Endometrium (tissue), 2 donors: ENCODE measurements at regions not wholly inside any gene's neighbourhood (a gene's known extent, or its start where the extent isn't known, plus 50 kb on each side); places are given as distances from the start of the nearest gene placed in this dataset.
"Not testable (repeated sequence)": the region's sequence is repeated elsewhere in the genome, so short reads cannot be mapped to it uniquely, and the experiment has no call there.

Experiments
- FAIRE-seq: peaks from 2 replicates; lab custom pipeline; 2012; peaks lifted over from hg19 to GRCh38; lab: Jason Lieb, UNC
- donor health status: control.
- donor health status: control.

DNA sequence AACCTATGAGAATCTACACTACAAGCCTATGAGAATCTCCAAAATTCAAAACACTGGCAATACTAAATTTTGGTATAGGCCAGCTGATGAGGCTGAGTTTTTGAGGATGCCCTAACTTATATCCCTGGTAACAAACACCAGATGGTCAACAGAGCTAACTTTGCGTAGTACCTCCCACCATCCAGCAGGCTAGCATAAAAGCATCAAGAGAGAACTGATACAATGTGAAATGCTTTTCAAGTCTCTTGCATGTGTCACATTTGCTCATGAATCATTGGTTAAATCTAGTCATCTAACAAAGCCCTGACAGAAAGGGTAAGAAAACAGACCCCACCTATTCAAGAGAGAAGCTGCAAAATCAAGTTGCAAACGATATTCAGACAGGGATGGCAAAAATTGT is 1609.7 kb upstream of the CDH9 start:
- no peak for FAIRE-seq

DNA sequence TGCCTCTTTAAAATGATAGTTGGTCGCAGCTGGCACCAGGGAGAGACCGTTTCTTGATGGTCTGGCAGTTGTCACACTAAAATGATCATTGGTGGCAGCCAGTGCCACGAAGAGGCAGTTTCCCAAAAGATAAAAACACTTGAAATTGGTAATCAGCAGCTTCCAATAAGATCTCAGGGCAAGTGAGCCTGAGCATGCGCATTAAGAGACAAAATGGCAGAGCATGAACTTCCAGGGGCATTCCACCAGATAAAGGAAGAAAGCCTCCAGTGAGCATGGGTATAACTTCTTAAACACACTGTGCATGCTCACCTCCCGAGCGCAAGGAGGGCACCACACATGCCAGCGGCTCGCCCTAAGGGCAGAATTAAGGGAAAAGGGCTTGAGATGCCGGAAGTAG is 1594.2 kb upstream of the CDH9 start:
- no peak for FAIRE-seq

DNA sequence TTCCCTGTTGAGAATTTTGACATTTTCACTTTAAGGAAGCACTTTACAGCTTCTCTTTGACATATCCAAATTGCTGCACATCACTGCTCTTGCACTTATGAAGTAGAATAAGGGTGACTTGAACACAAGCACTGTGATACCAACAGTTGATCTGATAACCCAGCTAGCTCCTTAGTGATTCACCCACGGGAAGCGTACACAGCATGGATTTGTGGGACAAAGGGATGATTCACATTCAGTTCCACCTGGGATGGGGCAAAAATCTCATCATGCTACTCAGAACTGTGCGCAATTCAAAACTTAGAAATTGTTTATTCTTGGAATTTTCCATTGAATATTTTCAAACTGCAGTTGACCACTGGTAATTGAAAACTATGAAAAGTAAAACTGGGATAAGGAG is 1565.5 kb upstream of the CDH9 start:
- FAIRE-seq, result no peak

DNA sequence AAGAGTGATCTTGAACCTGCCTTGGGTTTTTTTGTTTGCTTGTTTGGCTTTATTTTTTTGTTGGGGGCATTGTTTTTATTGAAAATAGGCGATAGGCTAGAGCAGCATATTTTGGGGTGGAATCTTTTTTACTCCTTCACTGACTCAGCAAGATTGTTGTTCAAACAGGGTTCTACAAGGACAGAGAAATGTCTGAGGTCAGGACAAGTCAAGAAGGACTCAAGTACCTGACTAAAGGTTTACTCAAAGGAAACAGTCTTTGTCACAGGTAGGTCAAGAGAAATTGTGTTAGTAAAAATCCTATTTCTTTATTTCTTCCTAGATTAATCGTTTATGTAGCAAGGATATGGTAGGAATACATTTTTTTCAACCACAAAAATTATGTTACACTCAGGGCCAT is 1564.0 kb upstream of the CDH9 start:
- FAIRE-seq, result no peak

DNA sequence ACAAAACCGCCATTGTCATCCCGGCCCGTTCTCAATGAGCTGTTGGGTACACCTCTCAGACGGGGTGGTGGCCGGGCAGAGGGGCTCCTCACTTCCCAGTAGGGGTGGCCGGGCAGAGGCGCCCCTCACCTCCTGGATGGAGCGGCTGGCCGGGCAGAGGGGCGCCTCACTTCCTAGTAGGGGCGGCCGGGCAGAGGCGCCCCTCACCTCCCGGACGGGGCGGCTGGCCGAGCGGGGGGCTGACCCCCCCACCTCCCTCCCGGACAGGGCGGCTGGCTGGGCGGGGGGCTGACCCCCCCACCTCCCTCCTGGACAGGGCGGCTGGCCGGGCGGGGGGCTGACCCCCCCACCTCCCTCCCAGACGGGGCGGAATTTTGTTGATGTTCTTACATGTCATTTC is 1558.3 kb upstream of the CDH9 start:
- not testable (repeated sequence) for FAIRE-seq

DNA sequence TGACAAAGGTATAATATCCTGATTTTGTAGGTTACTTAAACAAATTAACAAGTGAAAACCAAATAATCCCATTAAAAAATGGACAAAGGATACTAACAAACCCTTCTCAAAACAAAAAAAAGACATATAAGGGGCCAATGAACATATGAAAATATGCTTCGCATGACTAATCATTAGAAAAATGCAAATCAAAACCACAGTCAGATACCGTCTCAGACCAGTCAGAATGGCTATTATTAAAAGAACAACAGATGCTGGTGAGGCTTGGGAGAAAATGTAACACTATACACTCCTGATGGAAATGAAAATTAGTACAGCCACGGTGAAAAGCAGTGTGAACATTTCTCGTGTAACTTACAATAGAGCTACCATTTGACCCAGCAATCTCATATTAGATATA is 1542.2 kb upstream of the CDH9 start:
- FAIRE-seq, result no peak

DNA sequence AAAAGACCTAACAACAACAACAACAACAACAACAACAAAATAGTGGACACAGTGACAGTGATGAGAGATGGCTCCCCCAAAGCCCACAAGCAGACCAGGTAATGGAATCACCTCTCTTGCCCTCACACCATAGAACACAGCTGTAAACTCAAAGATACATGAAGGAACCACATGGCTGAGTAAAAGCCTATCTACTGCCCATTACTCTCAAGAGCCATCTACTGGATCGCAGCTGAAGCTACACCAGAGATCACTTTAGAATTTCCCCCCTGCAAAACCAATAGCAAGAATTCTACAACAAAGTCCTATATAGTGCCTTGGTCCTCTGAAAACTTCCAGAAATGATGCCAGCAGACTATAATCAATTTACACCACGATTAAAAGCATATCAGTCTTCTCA is 1537.6 kb upstream of the CDH9 start:
- no peak for FAIRE-seq

DNA sequence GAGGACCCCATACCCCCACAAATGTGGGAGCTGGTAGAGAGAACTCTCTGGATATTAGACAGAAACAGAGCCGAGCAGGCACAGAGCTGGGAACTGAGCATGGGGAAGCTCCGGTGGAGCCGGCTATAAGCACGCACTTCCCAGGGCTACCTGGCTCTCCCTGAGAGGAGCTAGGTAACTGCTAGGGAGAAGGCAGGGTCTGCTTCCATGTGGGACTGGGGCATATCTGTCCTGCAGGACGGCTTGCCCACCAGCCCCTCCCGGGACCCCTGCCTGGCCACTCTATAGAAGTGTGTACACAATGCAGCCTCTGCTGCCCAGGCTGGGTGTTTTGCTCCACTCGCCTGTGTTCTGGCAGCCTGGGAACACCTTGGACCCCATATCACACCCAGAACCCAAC is 1537.0 kb upstream of the CDH9 start:
- no peak for FAIRE-seq

DNA sequence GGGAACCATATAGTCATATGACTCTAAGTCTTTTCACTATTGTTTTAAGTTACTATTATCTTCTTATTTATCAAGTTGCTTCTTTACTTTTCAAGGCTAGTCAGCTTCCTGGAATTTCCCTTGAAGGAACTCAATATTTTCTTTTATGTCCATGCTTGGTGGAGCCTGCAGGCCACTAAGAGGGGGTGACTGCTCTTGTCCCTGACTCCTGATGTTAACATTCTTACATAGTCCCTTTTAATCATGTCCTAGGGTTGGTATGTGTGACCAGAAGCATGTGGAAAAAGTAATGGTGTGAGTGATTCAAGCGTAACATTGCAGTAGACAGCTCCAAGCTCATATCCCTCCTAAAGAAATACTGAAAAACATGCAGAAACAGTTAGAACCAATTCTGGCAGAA is 1536.2 kb upstream of the CDH9 start:
- no peak for FAIRE-seq

DNA sequence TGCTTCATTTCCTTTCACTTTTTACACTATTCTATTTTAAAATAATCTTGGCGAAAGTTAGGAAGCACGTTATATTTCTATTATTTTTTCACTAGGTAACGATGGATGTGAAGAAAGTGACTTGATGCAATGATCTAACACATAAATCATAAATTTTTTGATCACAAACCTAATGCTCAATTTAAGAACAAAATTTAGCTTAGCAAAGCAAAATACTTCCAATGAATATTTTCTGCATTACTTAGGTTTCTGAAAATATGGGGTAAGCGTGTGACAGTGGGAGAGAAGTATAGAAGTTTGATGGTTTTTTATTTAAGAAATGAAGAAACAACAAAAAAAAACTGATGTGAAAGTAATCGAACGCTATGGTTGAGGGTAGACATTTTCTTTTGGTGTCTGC is 1528.7 kb upstream of the CDH9 start:
- FAIRE-seq, result no peak

DNA sequence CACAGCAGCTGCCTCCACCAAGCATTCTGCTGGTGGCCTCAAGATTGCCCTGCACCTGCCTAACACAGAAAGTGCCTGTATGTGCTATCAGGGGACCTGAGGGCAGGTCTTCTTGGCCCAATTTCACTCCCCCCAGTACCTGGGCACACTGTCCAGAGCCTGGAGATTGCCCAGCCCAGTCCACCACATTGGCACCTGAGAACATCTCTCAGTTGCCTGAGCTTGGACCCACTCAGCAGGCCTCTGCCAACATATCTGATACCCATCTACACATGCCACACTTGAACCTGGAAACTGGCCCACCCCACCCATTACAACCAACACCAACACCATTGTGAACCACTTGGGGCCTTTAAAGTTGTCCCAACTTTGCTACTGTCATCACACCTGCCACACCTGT is 1523.1 kb upstream of the CDH9 start:
- no peak for FAIRE-seq

DNA sequence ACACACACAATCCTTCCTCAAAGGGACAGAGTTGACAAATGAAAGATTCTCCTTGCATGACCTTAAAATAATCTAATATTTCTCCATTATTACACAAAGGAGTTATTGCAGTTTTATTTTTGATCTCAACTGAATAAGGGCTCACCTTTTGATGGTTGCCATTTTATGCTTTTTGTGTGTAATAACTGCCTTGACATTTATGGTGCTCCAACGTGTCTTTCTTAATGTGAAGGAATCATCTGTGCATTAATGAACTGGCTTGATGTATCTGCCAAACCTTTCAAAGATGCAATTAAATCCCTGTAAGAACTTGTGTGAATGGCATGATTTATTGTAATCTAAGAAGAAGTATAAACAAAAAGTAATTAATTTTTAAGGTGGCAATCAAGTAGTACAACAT is 1519.8 kb upstream of the CDH9 start:
- no peak for FAIRE-seq

DNA sequence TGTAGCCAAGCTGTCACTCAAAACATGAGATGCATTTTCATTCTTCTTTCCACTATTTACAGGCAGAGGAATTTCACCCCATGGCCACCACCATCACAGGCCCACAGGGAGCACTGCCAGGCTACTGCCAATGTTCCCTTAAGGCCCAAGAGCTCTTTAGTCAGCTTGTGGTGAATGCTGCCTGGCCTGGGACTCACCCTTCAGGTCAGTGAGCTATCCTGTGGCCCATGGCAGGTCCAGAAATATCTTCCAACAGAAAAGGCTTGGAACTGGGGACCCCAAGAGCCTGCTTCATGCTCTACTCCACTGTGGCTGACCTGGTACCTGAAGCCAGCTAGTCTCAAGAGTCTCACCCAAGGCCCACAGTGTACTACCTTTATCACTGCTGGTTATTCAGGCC is 1518.7 kb upstream of the CDH9 start:
- FAIRE-seq, result no peak

DNA sequence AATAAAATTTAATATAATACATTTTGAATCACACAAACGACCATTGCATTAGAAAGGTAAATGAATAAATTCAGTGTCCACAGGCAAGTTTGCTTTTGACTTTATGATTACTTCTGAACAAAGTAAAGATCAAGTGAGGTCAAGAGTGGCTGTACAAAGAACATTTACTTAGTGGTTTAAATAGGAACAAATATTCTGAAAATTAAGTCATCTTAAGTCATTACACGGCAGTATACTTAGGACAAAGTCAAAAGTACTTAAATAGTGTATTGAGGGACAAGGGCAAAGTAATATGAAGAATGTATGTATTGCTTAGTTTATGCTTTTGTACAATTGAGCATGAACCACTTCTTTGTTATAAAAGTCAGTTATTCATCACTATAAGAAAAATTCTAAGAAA is 1511.2 kb upstream of the CDH9 start:
- FAIRE-seq, result no peak

DNA sequence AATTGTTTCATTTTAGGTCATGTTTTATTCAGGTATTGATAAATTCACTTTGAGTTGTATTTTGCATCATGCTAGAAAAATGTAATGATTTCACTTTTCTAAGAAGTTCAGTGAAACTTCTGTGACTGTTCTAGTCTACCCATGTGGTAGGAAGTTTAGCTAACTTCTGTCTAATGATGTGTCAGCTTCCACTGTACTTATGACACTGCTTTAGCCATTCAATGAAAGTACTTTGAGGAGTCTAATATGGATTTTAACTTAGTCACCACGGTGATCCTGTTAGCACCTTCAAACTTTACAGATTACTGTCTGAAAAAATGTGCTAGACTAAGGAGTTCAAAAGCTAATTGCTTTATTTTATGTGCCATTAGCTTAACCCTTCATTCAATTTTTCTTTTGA is 1510.5 kb upstream of the CDH9 start:
- no peak for FAIRE-seq

DNA sequence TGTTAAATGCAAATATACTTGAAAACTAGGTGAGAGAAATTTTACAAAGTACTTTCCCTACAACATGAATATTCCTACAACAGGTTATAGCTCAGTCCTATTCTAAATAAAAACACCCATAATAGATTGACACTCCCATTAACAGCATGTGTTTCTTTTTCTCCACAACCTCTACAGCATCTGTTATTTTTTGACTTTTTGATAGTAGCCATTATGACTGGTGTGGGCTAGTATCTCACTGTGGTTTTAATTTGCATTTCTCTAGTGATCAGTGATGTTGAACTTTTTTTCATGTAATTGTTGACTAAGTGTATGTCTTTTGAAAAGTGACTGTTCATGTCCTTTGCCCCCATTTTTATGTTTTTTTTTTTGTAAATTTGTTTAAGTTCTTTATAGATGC is 1506.1 kb upstream of the CDH9 start:
- no peak for FAIRE-seq

DNA sequence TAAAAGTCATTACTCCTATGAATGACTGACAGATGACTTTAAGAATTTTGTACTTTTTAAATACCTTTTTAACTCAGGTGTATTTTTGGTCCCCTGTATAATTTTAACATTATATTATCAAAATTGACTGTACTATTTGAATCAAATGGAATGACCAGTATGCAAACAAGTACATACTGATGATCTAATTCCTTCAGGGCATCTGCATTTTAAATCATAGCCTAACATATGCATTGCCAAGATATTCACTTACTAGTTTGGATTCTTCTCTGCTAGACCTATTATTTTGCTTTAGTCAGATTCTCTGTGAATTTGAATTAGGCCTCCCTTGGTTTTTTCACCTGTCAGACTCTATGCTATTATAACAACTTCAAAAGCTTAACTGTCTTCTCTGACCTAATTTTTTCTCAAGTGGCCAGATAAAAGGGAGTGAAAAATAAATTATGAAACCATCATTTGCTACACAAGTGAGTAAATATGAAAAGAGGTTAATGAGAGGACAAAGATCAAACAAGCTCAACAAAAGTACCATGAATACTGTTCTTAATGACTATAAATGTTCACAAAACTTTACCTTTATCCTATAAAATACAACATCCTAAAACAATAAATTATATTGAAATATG is 1505.2 kb upstream of the CDH9 start:
- peak; percentile 57 for FAIRE-seq

DNA sequence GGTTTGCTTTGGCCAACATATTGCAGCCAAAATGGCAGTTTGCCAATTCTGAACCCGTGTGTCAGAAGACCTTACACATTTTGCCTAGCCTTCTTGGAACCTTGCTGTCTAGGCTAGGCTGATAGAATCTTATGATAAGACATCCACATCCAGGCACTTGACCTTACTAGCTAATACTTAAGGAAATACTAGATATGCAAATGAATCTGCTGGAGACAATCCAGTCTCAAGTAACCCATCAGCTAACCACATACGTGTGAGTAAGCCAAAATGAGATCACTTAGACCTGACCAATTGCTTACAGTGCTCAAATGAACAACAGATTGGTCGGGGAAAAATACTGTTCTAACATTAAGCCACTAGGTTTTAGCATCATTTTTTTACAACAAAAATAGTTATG is 1504.6 kb upstream of the CDH9 start:
- no peak for FAIRE-seq

DNA sequence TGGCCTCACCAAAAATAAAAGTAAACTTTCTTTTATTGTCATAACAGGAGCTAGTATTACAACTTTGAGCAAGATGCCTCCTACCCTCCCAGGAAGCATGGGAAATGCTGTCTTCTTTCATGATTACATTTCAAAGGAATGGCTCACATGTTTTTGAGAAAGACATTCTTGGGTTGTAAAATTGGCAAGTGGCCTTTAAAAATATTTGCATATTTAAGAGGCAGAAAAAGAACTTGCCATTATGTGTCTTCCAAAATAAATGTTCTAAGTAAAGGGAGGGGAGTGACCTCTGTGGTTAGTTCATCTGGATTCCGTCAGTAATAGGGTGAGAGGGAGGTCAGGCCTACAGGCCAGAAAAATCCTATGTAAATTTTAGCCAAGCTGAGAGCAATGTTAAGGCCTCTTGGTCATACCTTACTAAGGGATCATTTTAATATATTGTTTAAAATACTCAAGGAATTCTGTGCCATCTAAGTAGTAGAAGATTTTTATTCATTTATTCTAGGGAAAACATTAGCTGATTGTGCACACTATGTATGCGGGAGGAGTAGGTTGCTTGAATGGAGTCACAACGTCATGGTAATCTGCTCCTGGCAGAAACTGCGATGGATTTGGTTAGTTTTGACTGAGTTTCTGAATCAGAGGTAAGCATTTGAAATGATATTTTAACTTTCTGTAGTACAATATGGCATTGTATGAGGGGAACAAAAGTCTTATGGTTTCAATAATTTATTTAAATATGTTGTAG is 1485.7 kb upstream of the CDH9 start:
- peak; percentile 100 for FAIRE-seq

DNA sequence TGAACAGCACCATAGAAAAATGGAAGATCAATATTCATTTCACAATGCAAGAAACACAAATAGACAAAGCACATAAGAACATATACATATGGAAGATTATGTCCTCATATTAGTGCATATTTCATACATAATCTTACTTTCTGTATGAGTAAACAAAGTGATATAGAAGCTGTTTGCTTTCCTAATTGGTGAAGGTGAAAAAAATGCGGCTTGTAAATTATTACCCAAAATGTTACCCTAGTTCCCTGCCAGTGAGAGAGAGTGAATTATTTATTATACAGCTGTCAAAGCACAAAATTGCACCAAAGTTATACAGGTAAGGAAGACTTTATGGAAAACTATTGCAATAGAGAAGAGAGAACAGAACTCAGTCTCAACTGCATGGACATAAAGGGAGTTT is 1485.0 kb upstream of the CDH9 start:
- no peak for FAIRE-seq

DNA sequence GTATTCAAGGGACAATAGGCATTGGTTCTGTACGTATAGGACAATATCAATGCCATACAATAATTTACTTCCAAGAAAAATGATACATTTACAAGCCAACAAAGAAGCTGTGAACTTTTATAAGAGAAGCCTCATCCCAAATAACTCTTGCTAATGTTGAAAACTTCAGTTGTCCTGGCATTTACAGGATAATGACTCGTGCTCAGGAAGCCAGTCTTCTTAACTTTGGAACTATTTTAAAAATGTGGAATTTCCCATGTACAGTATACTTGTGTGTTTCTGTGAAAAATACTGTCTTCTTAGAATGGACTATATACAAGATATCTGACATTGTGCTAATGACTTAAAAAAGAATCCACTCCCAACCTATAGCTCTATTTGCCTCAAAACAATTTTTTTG is 1479.3 kb upstream of the CDH9 start:
- no peak for FAIRE-seq

DNA sequence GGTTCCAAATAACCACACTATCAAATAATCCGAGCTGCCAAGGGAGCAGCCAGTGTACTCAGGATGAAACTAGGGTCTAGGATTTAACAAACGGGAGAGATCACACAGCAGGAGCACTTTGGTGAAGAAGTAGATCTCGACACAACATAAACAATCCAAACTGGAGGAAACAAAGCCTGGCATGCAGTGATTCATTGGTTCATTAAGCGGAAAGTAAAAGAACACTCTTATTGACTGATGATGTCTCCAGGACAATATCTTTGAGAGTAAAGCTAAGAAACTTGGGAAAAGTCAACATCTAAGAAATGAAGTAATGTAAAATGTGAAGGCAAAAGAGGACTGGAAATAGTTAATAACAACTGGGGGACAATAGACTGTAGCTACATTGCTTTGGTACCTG is 1478.3 kb upstream of the CDH9 start:
- FAIRE-seq, result no peak

DNA sequence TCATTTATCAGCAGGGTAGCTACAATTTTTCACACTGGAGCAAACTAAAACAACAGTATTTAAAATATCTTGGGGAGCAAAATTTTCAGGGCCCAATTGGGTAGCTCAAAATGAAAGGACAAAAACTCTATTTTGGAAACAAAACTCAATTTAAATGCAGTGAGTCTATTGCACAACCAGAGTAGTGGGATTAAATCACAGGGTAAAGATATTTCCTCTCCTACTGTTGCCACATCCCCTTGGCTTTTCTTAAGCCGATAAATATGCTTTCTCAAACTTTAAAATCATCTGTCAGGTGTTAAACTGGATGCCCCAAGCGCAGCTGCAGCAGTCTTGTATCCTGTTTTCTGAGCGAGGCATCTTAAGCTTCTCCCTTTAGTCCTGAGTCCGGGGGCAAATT is 1474.3 kb upstream of the CDH9 start:
- FAIRE-seq, result no peak

DNA sequence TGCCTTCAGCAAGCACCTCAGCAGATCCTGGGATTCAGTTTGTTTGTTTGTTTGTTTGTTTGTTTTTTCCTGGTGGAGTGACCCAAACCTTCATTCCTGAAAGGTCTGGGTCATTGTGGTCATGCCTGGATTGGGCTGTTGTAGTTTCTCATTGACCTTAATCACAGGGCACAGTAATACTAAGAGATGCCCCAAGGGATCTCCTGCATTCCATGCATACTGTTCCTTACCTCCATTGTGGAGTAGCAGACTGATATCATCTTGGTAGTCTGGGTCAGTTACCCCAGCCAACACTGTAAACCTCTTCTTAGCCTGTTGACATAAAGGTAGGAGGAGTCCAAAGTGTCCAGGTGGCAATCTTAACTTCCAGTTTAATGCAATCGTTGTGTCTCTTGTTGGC is 1466.7 kb upstream of the CDH9 start:
- FAIRE-seq, result no peak
